Liver (tissue), 8 donors: ENCODE measurements at regions not wholly inside any gene's neighbourhood (a gene's known extent, or its start where the extent isn't known, plus 50 kb on each side); places are given as distances from the start of the nearest gene placed in this dataset.

Experiments used
- DNase-seq: peaks from one replicate; pipeline ENCODE4 v3.0.0-alpha.2; 2017; ENCODE audit warnings: low spot score
- H3K27ac ChIP-seq, 2 donors: one replicate each; pipeline ENCODE4 v1.7.0; 2013; ENCODE audit warnings: inconsistent platforms in 2 of 2, low read length in 2 of 2, control low read depth in 1 of 2, low read depth in 1 of 2, mild to moderate bottlenecking in 1 of 2
- H3K27me3 ChIP-seq, 4 donors: one replicate each; pipeline versions ENCODE4 v1.6.1 to v1.7.0; 2013; ENCODE audit warnings: low read length in 3 of 4, inconsistent platforms in 1 of 4, mild to moderate bottlenecking in 1 of 4, moderate library complexity in 1 of 4; ENCODE audit not compliant: control insufficient read depth in 4 of 4, insufficient read depth in 4 of 4
- H3K36me3 ChIP-seq, 4 donors: one replicate each; pipeline versions ENCODE4 v1.6.1 to v1.7.0; 2013; ENCODE audit warnings: low read length in 3 of 4, mild to moderate bottlenecking in 3 of 4, low read depth in 1 of 4, moderate library complexity in 1 of 4; ENCODE audit not compliant: control insufficient read depth in 4 of 4, insufficient read depth in 3 of 4
- H3K4me1 ChIP-seq, 4 donors: one replicate each; pipeline versions ENCODE4 v1.6.1 to v1.7.0; 2013; ENCODE audit warnings: low read length in 3 of 4, mild to moderate bottlenecking in 3 of 4, moderate library complexity in 1 of 4; ENCODE audit not compliant: control insufficient read depth in 4 of 4, insufficient read depth in 4 of 4
- H3K4me3 ChIP-seq, 3 donors: one replicate each; pipeline versions ENCODE4 v1.6.1 to v1.7.0; 2013; ENCODE audit warnings: low read length in 3 of 3, control low read depth in 1 of 3, low read depth in 1 of 3, mild to moderate bottlenecking in 1 of 3
- H3K9ac ChIP-seq, 2 donors: one replicate each; pipeline ENCODE4 v1.7.0; 2013; ENCODE audit warnings: low read length in 2 of 2, mild to moderate bottlenecking in 2 of 2, moderate library complexity in 2 of 2, control low read depth in 1 of 2, low read depth in 1 of 2
- H3K9me3 ChIP-seq, 4 donors: one replicate each; pipeline versions ENCODE4 v1.6.1 to v1.7.0; 2013; ENCODE audit warnings: low read length in 3 of 4; ENCODE audit not compliant: control insufficient read depth in 4 of 4
- EGR1 ChIP-seq, 2 donors: IDR thresholded peaks; 2 replicates each; pipeline ENCODE4 v1.6.1; 2016 to 2018; ENCODE audit warnings: antibody characterized with exemption in 2 of 2, low read depth in 2 of 2
- FOXA1 ChIP-seq: IDR thresholded peaks from 2 replicates; pipeline ENCODE4 v1.6.1; 2016; ENCODE audit warnings: antibody characterized with exemption
- FOXA2 ChIP-seq: IDR thresholded peaks from 2 replicates; pipeline ENCODE4 v1.6.1; 2016; ENCODE audit warnings: antibody characterized with exemption
- GABPA ChIP-seq, 2 donors: IDR thresholded peaks in 1 of 2; conservative IDR thresholded peaks in 1 of 2; 2 replicates each; pipeline ENCODE4 v1.6.1; 2016; ENCODE audit warnings: antibody characterized with exemption in 2 of 2, mild to moderate bottlenecking in 1 of 2, moderate library complexity in 1 of 2
- HNF4A ChIP-seq, 2 donors: conservative IDR thresholded peaks; 2 replicates each; pipeline ENCODE4 v1.6.1; 2016; ENCODE audit warnings: antibody characterized with exemption in 2 of 2, mild to moderate bottlenecking in 2 of 2
- HNF4G ChIP-seq: IDR thresholded peaks from 2 replicates; pipeline ENCODE4 v1.6.1; 2016; ENCODE audit warnings: antibody characterized with exemption
- JUND ChIP-seq, 2 donors: IDR thresholded peaks; 2 replicates each; pipeline ENCODE4 v1.6.1; 2016; ENCODE audit warnings: antibody characterized with exemption in 2 of 2
- NR2F2 ChIP-seq: IDR thresholded peaks from 2 replicates; pipeline ENCODE4 v1.6.1; 2016; ENCODE audit warnings: antibody characterized with exemption
- RAD21 ChIP-seq, 2 donors: IDR thresholded peaks; 2 replicates each; pipeline ENCODE4 v1.6.1; 2016; ENCODE audit warnings: antibody characterized with exemption in 2 of 2, mild to moderate bottlenecking in 2 of 2
- RXRA ChIP-seq, 2 donors: IDR thresholded peaks; 2 replicates each; pipeline ENCODE4 v1.6.1; 2017 to 2018; ENCODE audit warnings: antibody characterized with exemption in 2 of 2, mild to moderate bottlenecking in 1 of 2
- SP1 ChIP-seq: IDR thresholded peaks from 2 replicates; pipeline ENCODE4 v1.6.1; 2018; ENCODE audit warnings: antibody characterized with exemption, mild to moderate bottlenecking
- TAF1 ChIP-seq: conservative IDR thresholded peaks from 2 replicates; pipeline ENCODE4 v1.6.1; 2016; ENCODE audit warnings: antibody characterized with exemption, mild to moderate bottlenecking
- YY1 ChIP-seq: IDR thresholded peaks from 2 replicates; pipeline ENCODE4 v1.6.1; 2016; ENCODE audit warnings: antibody characterized with exemption, mild to moderate bottlenecking
- WGBS: extraction: QIAGEN DNeasy Blood & Tissue Kit; methylation state at CpG from one replicate; pipeline ENCODE4 v1.1.7; 2013; 5-methylcytosine and 5-hydroxymethylcytosine counted together
- TF ChIP-seq, protein P1 (sequence below): fragments of 150-350 bp; IDR thresholded peaks from 2 replicates; pipeline ENCODE4 v1.5.1; 2017; ENCODE audit warnings: improper control_type of control experiment, low read depth, low read length; ENCODE audit not compliant: missing input control
- TF ChIP-seq, protein P2 (sequence below): IDR thresholded peaks from 2 replicates; pipeline ENCODE4 v1.6.1; 2016; ENCODE audit warnings: antibody characterized with exemption
- TF ChIP-seq, protein P3 (sequence below): IDR thresholded peaks from 2 replicates; pipeline ENCODE4 v1.6.1; 2016; ENCODE audit warnings: antibody characterized with exemption
- TF ChIP-seq, protein P4 (sequence below): IDR thresholded peaks from 2 replicates; pipeline ENCODE4 v1.6.1; 2016; ENCODE audit warnings: antibody characterized with exemption
- TF ChIP-seq, protein P5 (sequence below): IDR thresholded peaks from 2 replicates; pipeline ENCODE4 v1.6.1; 2016; ENCODE audit warnings: antibody characterized with exemption, mild to moderate bottlenecking
- donor health status: healthy.
- donor health status: healthy.
- donor health status: healthy.
- donor health status: healthy.
- donor health status: healthy.

DNA sequence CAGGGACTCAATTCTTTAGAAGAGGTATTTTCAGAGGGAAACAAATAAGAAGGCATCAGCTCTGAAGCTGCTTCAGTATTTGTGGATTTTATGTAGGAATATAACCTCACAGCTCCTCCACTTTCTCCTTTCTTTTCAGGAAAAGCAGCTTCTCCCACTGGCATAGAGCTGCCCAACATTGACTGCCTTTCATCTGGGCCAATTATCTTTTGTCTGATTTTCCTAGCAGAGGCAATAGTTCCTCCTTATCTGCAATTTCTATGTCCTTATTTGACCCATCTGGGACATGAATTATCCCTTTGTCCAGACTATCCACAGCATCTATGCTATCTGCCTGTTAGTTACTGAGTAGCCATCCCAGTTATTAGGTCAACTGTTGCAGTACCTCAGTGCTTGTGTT, 1671.2 kb upstream of the ACO1 start:
- TF ChIP-seq TAF1 (no peak), HNF4G (no peak), FOXA1 (no peak), EGR1 (IDR thresholded peaks at IDR 0.05; ENCODE audit: low read depth in 2 of 2) (no peak)
- TF ChIP-seq, protein P1, sequence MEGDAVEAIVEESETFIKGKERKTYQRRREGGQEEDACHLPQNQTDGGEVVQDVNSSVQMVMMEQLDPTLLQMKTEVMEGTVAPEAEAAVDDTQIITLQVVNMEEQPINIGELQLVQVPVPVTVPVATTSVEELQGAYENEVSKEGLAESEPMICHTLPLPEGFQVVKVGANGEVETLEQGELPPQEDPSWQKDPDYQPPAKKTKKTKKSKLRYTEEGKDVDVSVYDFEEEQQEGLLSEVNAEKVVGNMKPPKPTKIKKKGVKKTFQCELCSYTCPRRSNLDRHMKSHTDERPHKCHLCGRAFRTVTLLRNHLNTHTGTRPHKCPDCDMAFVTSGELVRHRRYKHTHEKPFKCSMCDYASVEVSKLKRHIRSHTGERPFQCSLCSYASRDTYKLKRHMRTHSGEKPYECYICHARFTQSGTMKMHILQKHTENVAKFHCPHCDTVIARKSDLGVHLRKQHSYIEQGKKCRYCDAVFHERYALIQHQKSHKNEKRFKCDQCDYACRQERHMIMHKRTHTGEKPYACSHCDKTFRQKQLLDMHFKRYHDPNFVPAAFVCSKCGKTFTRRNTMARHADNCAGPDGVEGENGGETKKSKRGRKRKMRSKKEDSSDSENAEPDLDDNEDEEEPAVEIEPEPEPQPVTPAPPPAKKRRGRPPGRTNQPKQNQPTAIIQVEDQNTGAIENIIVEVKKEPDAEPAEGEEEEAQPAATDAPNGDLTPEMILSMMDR, result no peak
- H3K9me3 ChIP-seq, result no peaks in the 10 kb centered on the region
- H3K27me3 ChIP-seq, result no peaks in the 10 kb centered on the region
- H3K36me3 ChIP-seq, result no peaks in the 10 kb centered on the region
- H3K4me1 ChIP-seq, result no peaks in the 10 kb centered on the region
- no peak overlapping the region for H3K4me3 ChIP-seq
- no peak for DNase-seq
- H3K9ac ChIP-seq, result no peak overlapping the region
- no peak overlapping the region for H3K27ac ChIP-seq

DNA sequence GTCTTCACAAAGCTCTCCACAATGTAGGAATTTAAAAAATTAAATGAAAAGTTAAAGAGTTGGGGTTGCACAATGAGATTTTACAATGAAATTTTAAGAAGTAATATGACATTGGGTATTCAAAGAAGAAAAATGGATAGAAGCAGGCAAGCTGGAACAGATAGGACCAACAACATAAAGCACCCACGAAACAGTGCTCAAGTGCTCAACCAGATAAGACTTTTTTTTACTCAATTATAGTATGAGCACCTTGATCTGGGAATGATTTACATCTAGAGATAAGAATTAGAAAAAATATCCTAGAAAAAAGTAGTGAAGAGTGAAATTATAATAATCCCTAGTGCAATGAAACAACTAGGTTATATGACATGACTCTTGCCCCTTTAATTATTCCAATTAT, 1670.1 kb upstream of the ACO1 start:
- no peaks in the 10 kb centered on the region for H3K27me3 ChIP-seq
- no peak overlapping the region for H3K9ac ChIP-seq
- no peak for DNase-seq
- no peaks in the 10 kb centered on the region for H3K36me3 ChIP-seq
- H3K9me3 ChIP-seq, result no peaks in the 10 kb centered on the region
- no peak for TF ChIP-seq SP1
- TF ChIP-seq YY1, result no peak
- TF ChIP-seq GABPA (IDR thresholded peaks at IDR 0.05 in 1 of 2, conservative IDR thresholded peaks at IDR 0.05 in 1 of 2), result no peak
- TF ChIP-seq, protein P2, sequence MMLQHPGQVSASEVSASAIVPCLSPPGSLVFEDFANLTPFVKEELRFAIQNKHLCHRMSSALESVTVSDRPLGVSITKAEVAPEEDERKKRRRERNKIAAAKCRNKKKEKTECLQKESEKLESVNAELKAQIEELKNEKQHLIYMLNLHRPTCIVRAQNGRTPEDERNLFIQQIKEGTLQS, result no peak
- TF ChIP-seq FOXA2, result no peak
- TF ChIP-seq JUND (IDR thresholded peaks at IDR 0.05), result no peak
- TF ChIP-seq FOXA1, result no peak
- TF ChIP-seq, protein P3, sequence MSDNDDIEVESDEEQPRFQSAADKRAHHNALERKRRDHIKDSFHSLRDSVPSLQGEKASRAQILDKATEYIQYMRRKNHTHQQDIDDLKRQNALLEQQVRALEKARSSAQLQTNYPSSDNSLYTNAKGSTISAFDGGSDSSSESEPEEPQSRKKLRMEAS, result no peak
- TF ChIP-seq HNF4A (conservative IDR thresholded peaks at IDR 0.05), result no peak
- TF ChIP-seq RXRA (IDR thresholded peaks at IDR 0.05), result no peak
- no peak for TF ChIP-seq HNF4G
- TF ChIP-seq EGR1 (IDR thresholded peaks at IDR 0.05; ENCODE audit: low read depth in 2 of 2), result no peak
- no peak for TF ChIP-seq TAF1
- TF ChIP-seq, protein P4, sequence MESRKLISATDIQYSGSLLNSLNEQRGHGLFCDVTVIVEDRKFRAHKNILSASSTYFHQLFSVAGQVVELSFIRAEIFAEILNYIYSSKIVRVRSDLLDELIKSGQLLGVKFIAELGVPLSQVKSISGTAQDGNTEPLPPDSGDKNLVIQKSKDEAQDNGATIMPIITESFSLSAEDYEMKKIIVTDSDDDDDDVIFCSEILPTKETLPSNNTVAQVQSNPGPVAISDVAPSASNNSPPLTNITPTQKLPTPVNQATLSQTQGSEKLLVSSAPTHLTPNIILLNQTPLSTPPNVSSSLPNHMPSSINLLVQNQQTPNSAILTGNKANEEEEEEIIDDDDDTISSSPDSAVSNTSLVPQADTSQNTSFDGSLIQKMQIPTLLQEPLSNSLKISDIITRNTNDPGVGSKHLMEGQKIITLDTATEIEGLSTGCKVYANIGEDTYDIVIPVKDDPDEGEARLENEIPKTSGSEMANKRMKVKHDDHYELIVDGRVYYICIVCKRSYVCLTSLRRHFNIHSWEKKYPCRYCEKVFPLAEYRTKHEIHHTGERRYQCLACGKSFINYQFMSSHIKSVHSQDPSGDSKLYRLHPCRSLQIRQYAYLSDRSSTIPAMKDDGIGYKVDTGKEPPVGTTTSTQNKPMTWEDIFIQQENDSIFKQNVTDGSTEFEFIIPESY, result no peak
- TF ChIP-seq, protein P5, sequence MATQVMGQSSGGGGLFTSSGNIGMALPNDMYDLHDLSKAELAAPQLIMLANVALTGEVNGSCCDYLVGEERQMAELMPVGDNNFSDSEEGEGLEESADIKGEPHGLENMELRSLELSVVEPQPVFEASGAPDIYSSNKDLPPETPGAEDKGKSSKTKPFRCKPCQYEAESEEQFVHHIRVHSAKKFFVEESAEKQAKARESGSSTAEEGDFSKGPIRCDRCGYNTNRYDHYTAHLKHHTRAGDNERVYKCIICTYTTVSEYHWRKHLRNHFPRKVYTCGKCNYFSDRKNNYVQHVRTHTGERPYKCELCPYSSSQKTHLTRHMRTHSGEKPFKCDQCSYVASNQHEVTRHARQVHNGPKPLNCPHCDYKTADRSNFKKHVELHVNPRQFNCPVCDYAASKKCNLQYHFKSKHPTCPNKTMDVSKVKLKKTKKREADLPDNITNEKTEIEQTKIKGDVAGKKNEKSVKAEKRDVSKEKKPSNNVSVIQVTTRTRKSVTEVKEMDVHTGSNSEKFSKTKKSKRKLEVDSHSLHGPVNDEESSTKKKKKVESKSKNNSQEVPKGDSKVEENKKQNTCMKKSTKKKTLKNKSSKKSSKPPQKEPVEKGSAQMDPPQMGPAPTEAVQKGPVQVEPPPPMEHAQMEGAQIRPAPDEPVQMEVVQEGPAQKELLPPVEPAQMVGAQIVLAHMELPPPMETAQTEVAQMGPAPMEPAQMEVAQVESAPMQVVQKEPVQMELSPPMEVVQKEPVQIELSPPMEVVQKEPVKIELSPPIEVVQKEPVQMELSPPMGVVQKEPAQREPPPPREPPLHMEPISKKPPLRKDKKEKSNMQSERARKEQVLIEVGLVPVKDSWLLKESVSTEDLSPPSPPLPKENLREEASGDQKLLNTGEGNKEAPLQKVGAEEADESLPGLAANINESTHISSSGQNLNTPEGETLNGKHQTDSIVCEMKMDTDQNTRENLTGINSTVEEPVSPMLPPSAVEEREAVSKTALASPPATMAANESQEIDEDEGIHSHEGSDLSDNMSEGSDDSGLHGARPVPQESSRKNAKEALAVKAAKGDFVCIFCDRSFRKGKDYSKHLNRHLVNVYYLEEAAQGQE, result no peak
- TF ChIP-seq, protein P1, result no peak
- TF ChIP-seq NR2F2, result no peak
- no peak for TF ChIP-seq RAD21 (IDR thresholded peaks at IDR 0.05)
- no peak overlapping the region for H3K27ac ChIP-seq
- H3K4me1 ChIP-seq, result no peaks in the 10 kb centered on the region
- 51% methylated on average over 1 of the region's 1 CpG for WGBS
- no peak overlapping the region for H3K4me3 ChIP-seq
